GM23338 (cell line): ENCODE measurements at regions not wholly inside any gene's neighbourhood (a gene's known extent, or its start where the extent isn't known, plus 50 kb on each side); places are given as distances from the start of the nearest gene placed in this dataset.
A peak's percentile ranks its signal among the peaks of the same experiment; 100 is the strongest.

Source experiments
- ATAC-seq: fragments of 200-7000 bp; cut with Tn5 transposase; 3 replicates; pipeline ENCODE4 v1.9.1; 2020
- DNase-seq: peaks from one replicate; pipeline ENCODE4 v3.0.0-alpha.2; 2015; ENCODE audit warnings: low spot score
- H2AFZ ChIP-seq: fragments of 200-600 bp; sonication (generic); 2 replicates; pipeline ENCODE4 v1.8.0; 2016; ENCODE audit warnings: antibody characterized with exemption, mild to moderate bottlenecking, moderate library complexity
- H3F3A ChIP-seq: fragments of 200-600 bp; sonication (generic); replicated peaks from 2 replicates; pipeline ENCODE4 v1.8.0; 2017; ENCODE audit warnings: antibody characterized with exemption, mixed run types, low read depth
- H3K27ac ChIP-seq: fragments of 200-600 bp; sonication (generic); 2 replicates; pipeline ENCODE4 v1.6.1; 2016; ENCODE audit warnings: low read depth
- H3K27me3 ChIP-seq: fragments of 200-600 bp; sonication (generic); 2 replicates; pipeline ENCODE4 v1.8.0; 2016; ENCODE audit warnings: mild to moderate bottlenecking, mixed run types, moderate library complexity; ENCODE audit not compliant: insufficient read depth
- H3K36me3 ChIP-seq: fragments of 200-600 bp; sonication (generic); 2 replicates; pipeline ENCODE4 v1.8.0; 2016; ENCODE audit warnings: mild to moderate bottlenecking; ENCODE audit not compliant: insufficient read depth
- H3K4me1 ChIP-seq: fragments of 200-600 bp; sonication (generic); 2 replicates; pipeline ENCODE4 v1.8.0; 2016; ENCODE audit warnings: mild to moderate bottlenecking, moderate library complexity; ENCODE audit not compliant: insufficient read depth
- H3K4me2 ChIP-seq: fragments of 200-600 bp; sonication (generic); 2 replicates; pipeline ENCODE4 v1.7.1; 2017; ENCODE audit warnings: mixed run types
- H3K4me3 ChIP-seq: fragments of 200-600 bp; sonication (generic); 2 replicates; pipeline ENCODE4 v1.6.1; 2016; ENCODE audit warnings: mixed run types
- H3K79me2 ChIP-seq: fragments of 200-600 bp; sonication (generic); replicated peaks from 2 replicates; pipeline ENCODE4 v1.8.0; 2017; ENCODE audit warnings: mild to moderate bottlenecking; ENCODE audit not compliant: insufficient read depth
- H3K9me2 ChIP-seq: fragments of 200-600 bp; sonication (generic); 2 replicates; pipeline ENCODE4 v1.8.0; 2017; ENCODE audit not compliant: insufficient read depth
- H4K20me1 ChIP-seq: fragments of 200-600 bp; sonication (generic); replicated peaks from 2 replicates; pipeline ENCODE4 v1.8.0; 2017; ENCODE audit warnings: mild to moderate bottlenecking; ENCODE audit not compliant: insufficient read depth
- H3K27ac Mint-ChIP-seq: 2 replicates; pipeline ENCODE4 v1.8.0; 2020; ENCODE audit warnings: inconsistent platforms, mild to moderate bottlenecking, moderate library complexity, mixed read lengths
- H3K27me3 Mint-ChIP-seq: 3 replicates; pipeline ENCODE4 v1.8.0; 2022; ENCODE audit warnings: low read depth, mild to moderate bottlenecking, moderate library complexity, mixed read lengths, inconsistent platforms; ENCODE audit not compliant: insufficient read depth, poor library complexity
- H3K36me3 Mint-ChIP-seq: 3 replicates; pipeline ENCODE4 v1.8.0; 2021; ENCODE audit warnings: low read depth, mild to moderate bottlenecking, inconsistent platforms, moderate library complexity, mixed read lengths
- H3K4me1 Mint-ChIP-seq: 3 replicates; pipeline ENCODE4 v1.8.0; 2020; ENCODE audit warnings: mild to moderate bottlenecking, inconsistent platforms, mixed read lengths
- H3K4me3 Mint-ChIP-seq: 3 replicates; pipeline ENCODE4 v1.8.0; 2021; ENCODE audit warnings: moderate library complexity, mild to moderate bottlenecking, inconsistent platforms, mixed read lengths
- H3K9me3 Mint-ChIP-seq: 3 replicates; pipeline ENCODE4 v1.8.0; 2020; ENCODE audit warnings: moderate library complexity, mild to moderate bottlenecking, inconsistent platforms, mixed read lengths
- POLR2AphosphoS5 ChIP-seq: IDR thresholded peaks from 2 replicates; pipeline ENCODE4 v1.6.1; 2016; ENCODE audit warnings: antibody characterized with exemption, low read depth
- STAT1 ChIP-seq: IDR thresholded peaks from one replicate; pipeline ENCODE4 v1.6.1; 2016; ENCODE audit warnings: antibody characterized with exemption; ENCODE audit not compliant: unreplicated experiment
- ZNF114 ChIP-seq: fragments of 250-450 bp; sonication (Bioruptor Pico); IDR thresholded peaks from 2 replicates; pipeline ENCODE4 v1.5.0; 2020; ENCODE audit warnings: mild to moderate bottlenecking, moderate library complexity
- ZNF331 ChIP-seq: fragments of 250-450 bp; sonication (Bioruptor Pico); IDR thresholded peaks from 2 replicates; pipeline ENCODE4 v1.5.0; 2020; ENCODE audit warnings: low read depth, mild to moderate bottlenecking, moderate library complexity
- ZNF462 ChIP-seq: fragments of 250-450 bp; sonication (Bioruptor Pico); IDR thresholded peaks from 2 replicates; pipeline ENCODE4 v1.5.0; 2020; ENCODE audit warnings: mild to moderate bottlenecking, moderate library complexity
- TF ChIP-seq, protein P1 (sequence below), 2 experiments: fragments of 200-600 bp in 1 of 2; sonication (generic) in 1 of 2; conservative IDR thresholded peaks; 2 replicates each; pipeline versions ENCODE4 v1.5.1 to v1.6.1; 2016 to 2017; ENCODE audit warnings: antibody characterized with exemption in 2 of 2, low read depth in 2 of 2, mild to moderate bottlenecking in 2 of 2, moderate library complexity in 1 of 2

GRCh38 chr13:50085063-50085462, 69.8 kb downstream of the KCNRG start:
- Mint-ChIP-seq H3K27me3 (peaks cover 9% of the 10 kb centered on the region), H3K36me3 (no peaks in the 10 kb centered on the region; the same call in 1 of the 3 replicates), H3K27ac (no peak overlapping the region), H3K4me3 (no peak overlapping the region; the same call in 2 of the 3 replicates), H3K4me1 (peaks cover 11% of the 10 kb centered on the region; the same call in 2 of the 3 replicates), H3K9me3 (no peaks in the 10 kb centered on the region)
- H3K36me3 ChIP-seq, result no peaks in the 10 kb centered on the region
- DNase-seq (peak; percentile 78), ATAC-seq (no peak)
- H4K20me1 ChIP-seq, result peaks cover under 1% of the 10 kb centered on the region
- TF ChIP-seq, protein P1, sequence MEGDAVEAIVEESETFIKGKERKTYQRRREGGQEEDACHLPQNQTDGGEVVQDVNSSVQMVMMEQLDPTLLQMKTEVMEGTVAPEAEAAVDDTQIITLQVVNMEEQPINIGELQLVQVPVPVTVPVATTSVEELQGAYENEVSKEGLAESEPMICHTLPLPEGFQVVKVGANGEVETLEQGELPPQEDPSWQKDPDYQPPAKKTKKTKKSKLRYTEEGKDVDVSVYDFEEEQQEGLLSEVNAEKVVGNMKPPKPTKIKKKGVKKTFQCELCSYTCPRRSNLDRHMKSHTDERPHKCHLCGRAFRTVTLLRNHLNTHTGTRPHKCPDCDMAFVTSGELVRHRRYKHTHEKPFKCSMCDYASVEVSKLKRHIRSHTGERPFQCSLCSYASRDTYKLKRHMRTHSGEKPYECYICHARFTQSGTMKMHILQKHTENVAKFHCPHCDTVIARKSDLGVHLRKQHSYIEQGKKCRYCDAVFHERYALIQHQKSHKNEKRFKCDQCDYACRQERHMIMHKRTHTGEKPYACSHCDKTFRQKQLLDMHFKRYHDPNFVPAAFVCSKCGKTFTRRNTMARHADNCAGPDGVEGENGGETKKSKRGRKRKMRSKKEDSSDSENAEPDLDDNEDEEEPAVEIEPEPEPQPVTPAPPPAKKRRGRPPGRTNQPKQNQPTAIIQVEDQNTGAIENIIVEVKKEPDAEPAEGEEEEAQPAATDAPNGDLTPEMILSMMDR (conservative IDR thresholded peaks at IDR 0.05; ENCODE audit: low read depth in 2 of 2), result peak in 1 of 2 experiments; percentile 86; a peak in 3 of 4 replicates
- TF ChIP-seq ZNF462 (CRISPR knock-in tag), result no peak
- H2AFZ ChIP-seq, result no peak overlapping the region
- H3K4me2 ChIP-seq, result no peak overlapping the region
- no peaks in the 10 kb centered on the region for H3K9me2 ChIP-seq
- H3K79me2 ChIP-seq, result peaks cover 24% of the 10 kb centered on the region
- peaks cover 5% of the 10 kb centered on the region; the same call in 1 of the 2 replicates for H3F3A ChIP-seq
- 0 out of 2 replicates have a peak overlapping the region, but pooled peaks have one; percentile 9 for H3K4me3 ChIP-seq
- H3K27ac ChIP-seq, result no peak overlapping the region
- H3K27me3 ChIP-seq, result peaks cover 11% of the 10 kb centered on the region
- H3K4me1 ChIP-seq, result peaks cover 7% of the 10 kb centered on the region; the same call in 1 of the 2 replicates

GRCh38 chr13:50089633-50090032, 74.4 kb downstream of the KCNRG start:
- Histone ChIP-seq H3K4me2 (no peak overlapping the region), H2AFZ (no peak overlapping the region), H3K4me1 (0 out of 2 replicates have a peak, but pooled peaks cover 6% of the 10 kb centered on the region), H3K4me3 (no peak overlapping the region), H3K9me2 (no peaks in the 10 kb centered on the region), H4K20me1 (no peaks in the 10 kb centered on the region; the same call in 1 of the 2 replicates), H3K27me3 (no peaks in the 10 kb centered on the region), H3K79me2 (peaks cover 19% of the 10 kb centered on the region; the same call in 1 of the 2 replicates), H3F3A (no peaks in the 10 kb centered on the region), H3K36me3 (no peaks in the 10 kb centered on the region), H3K27ac (no peak overlapping the region)
- Mint-ChIP-seq H3K4me3 (no peak overlapping the region), H3K9me3 (no peaks in the 10 kb centered on the region), H3K4me1 (peaks cover 6% of the 10 kb centered on the region; the same call in 2 of the 3 replicates), H3K27me3 (no peaks in the 10 kb centered on the region), H3K27ac (no peak overlapping the region), H3K36me3 (no peaks in the 10 kb centered on the region)
- TF ChIP-seq ZNF114 (CRISPR knock-in tag) (no peak), POLR2AphosphoS5 (no peak), STAT1 (no peak), ZNF331 (CRISPR knock-in tag) (no peak)
- TF ChIP-seq, protein P1 (conservative IDR thresholded peaks at IDR 0.05; ENCODE audit: low read depth in 2 of 2), result no peak
- ATAC-seq (no peak), DNase-seq (no peak)
